Suprapubic skin (tissue), 3 donors: ENCODE measurements at regions not wholly inside any gene's neighbourhood (a gene's known extent, or its start where the extent isn't known, plus 50 kb on each side); places are given as distances from the start of the nearest gene placed in this dataset.

Experiments
- POLR2A ChIP-seq, 2 donors: fragments of 450-650 bp; IDR thresholded peaks; one replicate each; pipeline ENCODE4 v1.6.1; 2017; ENCODE audit warnings: antibody characterized with exemption in 2 of 2, mild to moderate bottlenecking in 2 of 2, moderate library complexity in 2 of 2
- TF ChIP-seq, protein P1 (sequence below), 2 donors: fragments of 200-600 bp in 1 of 2; fragments of 450-650 bp in 1 of 2; sonication (generic) in 1 of 2; IDR thresholded peaks; one replicate each; pipeline ENCODE4 v1.5.1; 2016 to 2019; ENCODE audit warnings: antibody characterized with exemption in 2 of 2, mild to moderate bottlenecking in 1 of 2, moderate library complexity in 1 of 2

- TF ChIP-seq, protein P1, sequence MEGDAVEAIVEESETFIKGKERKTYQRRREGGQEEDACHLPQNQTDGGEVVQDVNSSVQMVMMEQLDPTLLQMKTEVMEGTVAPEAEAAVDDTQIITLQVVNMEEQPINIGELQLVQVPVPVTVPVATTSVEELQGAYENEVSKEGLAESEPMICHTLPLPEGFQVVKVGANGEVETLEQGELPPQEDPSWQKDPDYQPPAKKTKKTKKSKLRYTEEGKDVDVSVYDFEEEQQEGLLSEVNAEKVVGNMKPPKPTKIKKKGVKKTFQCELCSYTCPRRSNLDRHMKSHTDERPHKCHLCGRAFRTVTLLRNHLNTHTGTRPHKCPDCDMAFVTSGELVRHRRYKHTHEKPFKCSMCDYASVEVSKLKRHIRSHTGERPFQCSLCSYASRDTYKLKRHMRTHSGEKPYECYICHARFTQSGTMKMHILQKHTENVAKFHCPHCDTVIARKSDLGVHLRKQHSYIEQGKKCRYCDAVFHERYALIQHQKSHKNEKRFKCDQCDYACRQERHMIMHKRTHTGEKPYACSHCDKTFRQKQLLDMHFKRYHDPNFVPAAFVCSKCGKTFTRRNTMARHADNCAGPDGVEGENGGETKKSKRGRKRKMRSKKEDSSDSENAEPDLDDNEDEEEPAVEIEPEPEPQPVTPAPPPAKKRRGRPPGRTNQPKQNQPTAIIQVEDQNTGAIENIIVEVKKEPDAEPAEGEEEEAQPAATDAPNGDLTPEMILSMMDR (IDR thresholded peaks at IDR 0.05) = no peak
- TF ChIP-seq POLR2A (IDR thresholded peaks at IDR 0.05) = no peak
Measured at GRCh38 chr2:128495996-128496547, 177.4 kb upstream of the HS6ST1 start.
